ENCODE measurements at regions not wholly inside any gene's neighbourhood (a gene's known extent, or its start where the extent isn't known, plus 50 kb on each side); places are given as distances from the start of the nearest gene placed in this dataset.

- 46% methylated on average over 11 of the region's 11 CpGs for WGBS
- peaks cover 2% of the 10 kb centered on the region for H3K27me3 ChIP-seq
- no peak overlapping the region for H3K27ac ChIP-seq
- no peaks in the 10 kb centered on the region for H3K36me3 ChIP-seq
- H3K4me3 ChIP-seq: no peak overlapping the region
- no peak for DNase-seq (ENCODE audit: low spot score in 2 of 2)
- no peaks in the 10 kb centered on the region for H3K4me1 ChIP-seq
- no peaks in the 10 kb centered on the region for H3K9me3 ChIP-seq
- no peak for TF ChIP-seq POLR2AphosphoS5 (IDR thresholded peaks at IDR 0.05)
- no peak for TF ChIP-seq POLR2A (IDR thresholded peaks at IDR 0.05)
- TF ChIP-seq CTCF (IDR thresholded peaks at IDR 0.05): no peak
- TF ChIP-seq EP300 (IDR thresholded peaks at IDR 0.05): no peak
These were observed 197.3 kb upstream of the PODXL start for GRCh38 chr7:131753620-131754222.

- no peaks in the 10 kb centered on the region for H3K27me3 ChIP-seq
- no peak for DNase-seq (ENCODE audit: low spot score in 2 of 2)
- WGBS: 35% methylated on average over 3 of the region's 3 CpGs
- H3K4me1 ChIP-seq: no peaks in the 10 kb centered on the region
- H3K9me3 ChIP-seq: no peaks in the 10 kb centered on the region
- H3K4me3 ChIP-seq: no peak overlapping the region
- no peaks in the 10 kb centered on the region for H3K36me3 ChIP-seq
- no peak for TF ChIP-seq EP300 (IDR thresholded peaks at IDR 0.05)
- TF ChIP-seq POLR2A (IDR thresholded peaks at IDR 0.05): no peak
- TF ChIP-seq CTCF (IDR thresholded peaks at IDR 0.05): no peak
- no peak for TF ChIP-seq POLR2AphosphoS5 (IDR thresholded peaks at IDR 0.05)
- H3K27ac ChIP-seq: no peak overlapping the region
These were observed 191.3 kb upstream of the PODXL start for GRCh38 chr7:131747658-131748232.

- no peak overlapping the region for H3K27ac ChIP-seq
- no peak overlapping the region for H3K4me3 ChIP-seq
- WGBS: 49% methylated on average over 12 of the region's 15 CpGs
- H3K9me3 ChIP-seq: no peaks in the 10 kb centered on the region
- no peaks in the 10 kb centered on the region for H3K27me3 ChIP-seq
- no peak for DNase-seq (ENCODE audit: low spot score in 2 of 2)
- no peaks in the 10 kb centered on the region for H3K4me1 ChIP-seq
- TF ChIP-seq EP300 (IDR thresholded peaks at IDR 0.05): no peak
- no peak for TF ChIP-seq CTCF (IDR thresholded peaks at IDR 0.05)
- TF ChIP-seq POLR2A (IDR thresholded peaks at IDR 0.05): no peak
- TF ChIP-seq POLR2AphosphoS5 (IDR thresholded peaks at IDR 0.05): no peak
- H3K36me3 ChIP-seq: no peaks in the 10 kb centered on the region
These were observed 189.2 kb upstream of the PODXL start for GRCh38 chr7:131745390-131746248.

GRCh38 chr7:131741446-131741845, 185.0 kb upstream of the PODXL start:
- H3K4me3 ChIP-seq: no peak overlapping the region
- no peaks in the 10 kb centered on the region for H3K4me1 ChIP-seq
- 66% methylated on average over 4 of the region's 4 CpGs for WGBS
- TF ChIP-seq POLR2A (IDR thresholded peaks at IDR 0.05) (no peak), EP300 (IDR thresholded peaks at IDR 0.05) (no peak), POLR2AphosphoS5 (IDR thresholded peaks at IDR 0.05) (no peak), CTCF (IDR thresholded peaks at IDR 0.05) (no peak)
- H3K27ac ChIP-seq: no peak overlapping the region
- H3K9me3 ChIP-seq: no peaks in the 10 kb centered on the region
- H3K27me3 ChIP-seq: peaks cover 12% of the 10 kb centered on the region
- H3K36me3 ChIP-seq: no peaks in the 10 kb centered on the region
- no peak for DNase-seq (ENCODE audit: low spot score in 2 of 2)
